Right lobe of liver (tissue), 4 donors: ENCODE measurements at regions not wholly inside any gene's neighbourhood (a gene's known extent, or its start where the extent isn't known, plus 50 kb on each side); places are given as distances from the start of the nearest gene placed in this dataset.

ENCODE experiments used
- CTCF ChIP-seq, 4 donors: fragments of 200-600 bp in 3 of 4; fragments of 450-650 bp in 1 of 4; IDR thresholded peaks; one replicate each; pipeline versions ENCODE4 v1.5.1 to v1.8.0; 2016 to 2022; ENCODE audit warnings: antibody characterized with exemption in 4 of 4, mild to moderate bottlenecking in 2 of 4
- POLR2A ChIP-seq: fragments of 450-650 bp; IDR thresholded peaks from one replicate; pipeline ENCODE4 v1.6.1; 2017; ENCODE audit warnings: antibody characterized with exemption, mild to moderate bottlenecking
- donor health status: DM: no; HTN: no; CAD: no.
- donor health status: DM: no; HTN: no; CAD: no.
- donor health status: DM: no; HTN: yes; CAD: no.

DNA sequence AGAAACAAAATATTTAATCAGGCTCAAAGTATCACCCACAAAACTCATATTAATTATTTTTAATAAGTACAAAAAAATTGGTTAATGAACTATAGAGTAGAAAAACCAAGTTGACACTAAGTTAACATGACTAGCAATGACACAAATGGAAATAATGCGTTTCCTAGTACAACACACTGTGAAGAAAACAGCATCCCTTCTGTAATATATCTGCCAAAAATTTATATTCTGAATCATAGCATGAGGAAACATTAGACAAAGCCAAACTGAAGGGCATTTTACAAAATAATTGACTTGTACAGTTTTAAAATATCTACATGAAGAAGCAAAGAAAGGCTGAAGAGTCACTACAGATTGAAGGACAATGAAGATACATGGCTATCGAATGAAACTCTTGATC lies 477.6 kb upstream of the INTU start:
- no peak for TF ChIP-seq CTCF (IDR thresholded peaks at IDR 0.05)
- TF ChIP-seq POLR2A = no peak
